ENCODE measurements at regions not wholly inside any gene's neighbourhood (a gene's known extent, or its start where the extent isn't known, plus 50 kb on each side); places are given as distances from the start of the nearest gene placed in this dataset.
"Not testable (repeated sequence)": the region's sequence is repeated elsewhere in the genome, so short reads cannot be mapped to it uniquely, and the experiment has no call there.

DNA sequence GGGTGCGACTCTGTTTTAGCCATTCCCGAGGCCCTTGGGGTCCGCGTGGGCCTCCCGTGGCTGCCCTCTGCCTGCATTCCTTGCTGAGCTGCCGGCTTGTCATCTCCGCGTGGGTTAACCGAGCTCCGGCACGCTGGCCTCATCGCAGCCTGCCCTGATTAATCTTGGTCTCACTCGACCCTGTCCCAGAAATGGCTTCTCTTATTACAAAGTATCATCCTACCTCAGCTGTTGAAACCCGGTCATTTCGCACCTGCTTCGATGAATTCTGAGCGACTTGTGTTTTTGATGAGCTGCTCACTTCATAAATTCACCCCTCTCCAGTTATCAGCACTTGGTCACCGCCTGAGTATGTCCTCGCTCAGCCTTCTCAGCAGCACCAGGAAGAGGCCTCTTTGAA is 123.5 kb upstream of the EGFLAM start:
- TF ChIP-seq, protein P1, sequence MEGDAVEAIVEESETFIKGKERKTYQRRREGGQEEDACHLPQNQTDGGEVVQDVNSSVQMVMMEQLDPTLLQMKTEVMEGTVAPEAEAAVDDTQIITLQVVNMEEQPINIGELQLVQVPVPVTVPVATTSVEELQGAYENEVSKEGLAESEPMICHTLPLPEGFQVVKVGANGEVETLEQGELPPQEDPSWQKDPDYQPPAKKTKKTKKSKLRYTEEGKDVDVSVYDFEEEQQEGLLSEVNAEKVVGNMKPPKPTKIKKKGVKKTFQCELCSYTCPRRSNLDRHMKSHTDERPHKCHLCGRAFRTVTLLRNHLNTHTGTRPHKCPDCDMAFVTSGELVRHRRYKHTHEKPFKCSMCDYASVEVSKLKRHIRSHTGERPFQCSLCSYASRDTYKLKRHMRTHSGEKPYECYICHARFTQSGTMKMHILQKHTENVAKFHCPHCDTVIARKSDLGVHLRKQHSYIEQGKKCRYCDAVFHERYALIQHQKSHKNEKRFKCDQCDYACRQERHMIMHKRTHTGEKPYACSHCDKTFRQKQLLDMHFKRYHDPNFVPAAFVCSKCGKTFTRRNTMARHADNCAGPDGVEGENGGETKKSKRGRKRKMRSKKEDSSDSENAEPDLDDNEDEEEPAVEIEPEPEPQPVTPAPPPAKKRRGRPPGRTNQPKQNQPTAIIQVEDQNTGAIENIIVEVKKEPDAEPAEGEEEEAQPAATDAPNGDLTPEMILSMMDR (conservative IDR thresholded peaks at IDR 0.05; ENCODE audit: low read length), result no peak
- DNase-seq (ENCODE audit: low read depth), result no peak
- H3K4me3 ChIP-seq (ENCODE audit: low read length), result no peak overlapping the region

DNA sequence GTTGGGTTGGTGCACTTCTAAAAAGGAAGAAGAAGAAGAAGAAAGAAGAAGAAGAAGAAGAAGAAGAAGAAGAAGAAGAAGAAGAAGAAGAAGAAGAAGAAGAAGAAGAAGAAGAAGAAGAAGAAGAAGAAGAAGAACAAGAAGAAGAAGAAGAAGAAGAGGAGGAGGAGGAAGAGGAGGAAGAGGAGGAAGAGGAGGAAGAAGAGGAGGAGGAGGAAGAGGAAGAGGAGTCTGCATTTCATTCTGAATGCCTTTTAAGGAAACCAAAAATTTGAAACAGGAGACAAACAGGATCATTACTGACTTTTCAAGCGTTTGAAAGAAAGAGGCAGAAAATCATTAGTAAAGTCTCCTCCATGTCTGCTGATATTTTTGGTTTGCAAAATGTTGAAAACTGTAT is 124.1 kb upstream of the EGFLAM start:
- not testable (repeated sequence) for DNase-seq (ENCODE audit: low read depth); H3K4me3 ChIP-seq (ENCODE audit: low read length)

- TF ChIP-seq, protein P1 (conservative IDR thresholded peaks at IDR 0.05; ENCODE audit: low read length), result no peak
- DNase-seq (ENCODE audit: low read depth), result no peak
- no peak overlapping the region for H3K4me3 ChIP-seq (ENCODE audit: low read length)
Observed at GRCh38 chr5:38131686-38132085, 126.7 kb upstream of the EGFLAM start.

DNA sequence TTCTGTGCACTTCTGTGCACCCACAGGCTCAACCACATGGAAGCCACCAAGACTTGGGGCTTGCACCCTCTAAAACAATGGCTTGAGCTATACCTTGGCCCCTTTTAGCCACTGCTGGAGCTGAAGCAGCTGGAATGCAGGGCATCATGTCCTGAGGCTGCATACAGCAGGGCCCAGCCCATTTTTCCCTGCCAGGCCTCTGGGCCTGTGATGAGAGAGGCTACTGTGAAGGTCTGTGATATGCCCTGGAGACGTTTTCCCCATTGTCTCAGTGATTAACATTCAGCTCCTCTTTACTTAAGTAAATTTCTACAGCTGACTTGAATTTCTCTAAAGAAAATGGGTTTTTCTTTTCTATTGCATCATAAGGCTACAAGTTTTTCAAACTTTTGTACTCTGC is 134.0 kb upstream of the EGFLAM start:
- TF ChIP-seq, protein P1 (conservative IDR thresholded peaks at IDR 0.05; ENCODE audit: low read length), result no peak
- H3K4me3 ChIP-seq (ENCODE audit: low read length), result no peak overlapping the region
- no peak for DNase-seq (ENCODE audit: low read depth)

DNA sequence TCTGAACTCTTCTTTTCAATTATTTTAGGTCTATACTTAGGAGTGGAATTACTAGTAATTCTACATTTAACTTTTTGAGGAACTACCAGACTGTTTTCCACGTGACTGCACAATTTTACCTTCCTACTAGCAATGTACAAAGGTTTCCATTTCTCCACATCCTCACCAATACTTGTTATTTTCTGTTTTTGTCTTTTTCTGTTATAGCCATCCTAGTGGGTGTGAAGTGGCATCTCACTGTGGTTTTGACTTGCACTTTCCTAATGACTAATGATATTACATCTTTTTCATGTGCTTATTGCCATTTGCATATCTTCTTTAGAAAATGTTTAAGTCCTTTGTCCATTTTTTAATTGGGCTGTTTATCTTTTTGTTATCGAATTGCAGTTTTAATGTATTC is 136.9 kb upstream of the EGFLAM start:
- DNase-seq (ENCODE audit: low read depth), result no peak
- TF ChIP-seq, protein P1 (conservative IDR thresholded peaks at IDR 0.05; ENCODE audit: low read length), result no peak
- no peak overlapping the region for H3K4me3 ChIP-seq (ENCODE audit: low read length)

DNA sequence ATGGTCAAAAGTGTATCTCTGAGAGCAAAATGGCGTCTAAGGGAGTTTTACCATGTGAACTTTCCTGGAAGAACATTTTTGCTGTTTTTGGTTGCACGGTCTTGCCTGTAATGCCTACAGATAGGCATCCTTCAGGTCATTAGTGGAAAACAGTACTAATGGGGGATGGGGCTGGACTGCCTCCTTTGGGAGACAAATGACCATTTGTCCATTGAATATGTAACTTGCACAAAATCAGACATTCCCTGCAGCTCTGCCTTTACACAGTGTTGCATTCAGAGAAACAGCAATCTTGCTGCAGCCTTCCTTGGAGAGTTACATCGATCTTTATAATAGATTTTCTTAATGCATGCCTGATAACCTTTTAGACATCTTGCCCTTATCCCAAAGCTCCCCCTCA is 138.5 kb upstream of the EGFLAM start:
- TF ChIP-seq, protein P1 (conservative IDR thresholded peaks at IDR 0.05; ENCODE audit: low read length), result no peak
- no peak overlapping the region for H3K4me3 ChIP-seq (ENCODE audit: low read length)
- DNase-seq (ENCODE audit: low read depth), result no peak

DNA sequence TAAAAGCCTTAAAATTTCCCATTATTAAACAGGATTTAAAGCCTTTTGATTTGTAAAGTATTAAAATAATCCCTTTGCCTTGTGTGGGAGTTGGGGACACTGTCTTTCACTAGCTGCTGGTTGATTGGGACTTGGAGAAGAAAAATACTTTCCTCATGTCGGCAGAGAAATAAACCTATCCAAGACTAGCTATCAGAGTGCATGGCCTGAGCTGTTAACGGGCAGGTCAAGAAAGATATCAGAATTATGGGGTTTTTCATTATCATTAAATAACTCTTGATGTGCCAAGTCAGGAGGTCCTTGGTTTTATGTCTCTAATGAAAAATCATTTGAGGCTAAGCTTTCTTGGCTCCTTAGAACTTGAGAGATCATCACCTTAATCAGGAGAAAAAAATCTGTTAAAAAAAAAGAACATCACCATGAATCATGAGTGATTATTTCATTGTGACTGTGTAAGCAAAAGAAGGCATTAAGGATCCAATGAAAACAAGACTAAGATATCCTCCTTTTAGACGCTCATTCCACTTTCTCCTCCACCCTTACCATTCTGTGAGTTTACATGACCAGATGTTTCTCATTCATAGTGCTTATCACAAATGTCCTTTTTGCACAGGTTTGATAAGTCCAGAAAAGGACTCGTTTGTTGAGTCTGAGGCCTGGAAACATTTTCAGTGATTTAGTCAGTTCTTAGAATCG is 140.4 kb upstream of the EGFLAM start:
- H3K4me3 ChIP-seq (ENCODE audit: low read length), result no peak overlapping the region
- DNase-seq (ENCODE audit: low read depth), result no peak
- TF ChIP-seq, protein P1 (conservative IDR thresholded peaks at IDR 0.05; ENCODE audit: low read length), result no peak
